ENCODE measurements at regions not wholly inside any gene's neighbourhood (a gene's known extent, or its start where the extent isn't known, plus 50 kb on each side); places are given as distances from the start of the nearest gene placed in this dataset.

DNA sequence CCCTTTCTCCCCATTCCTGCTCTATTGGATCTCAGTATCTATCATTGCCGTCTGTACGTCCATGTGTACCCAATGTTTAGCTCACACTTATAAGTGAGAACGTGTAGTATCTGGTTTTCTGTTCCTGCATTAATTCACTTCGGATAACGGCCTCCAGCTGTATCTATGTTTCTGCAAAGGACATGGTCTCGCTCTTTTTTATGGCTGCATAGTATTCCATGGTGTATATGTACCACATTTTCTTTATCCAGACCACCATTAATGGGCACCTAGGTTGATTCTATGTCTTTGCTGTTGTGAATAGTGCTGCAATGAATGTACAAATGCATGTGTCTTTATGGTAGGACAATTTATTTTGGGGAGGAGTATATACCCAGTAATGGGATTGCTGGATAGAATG, 94.4 kb upstream of the MPP7 start:
- no peak overlapping the region for H3K4me2 ChIP-seq (ENCODE audit: insufficient read depth, low read length)
- TF ChIP-seq ZNF146 (CRISPR knock-in tag; IDR thresholded peaks at IDR 0.05; ENCODE audit: unreplicated experiment) (peak; percentile 74), ZC3H8 (IDR thresholded peaks at IDR 0.05) (no peak)
- H3K4me1 ChIP-seq (replicated peaks in 1 of 2; ENCODE audit: control insufficient read depth in 2 of 2, insufficient read depth in 2 of 2, low read length in 2 of 2): no peaks in the 10 kb centered on the region
- no peak overlapping the region for H3K9ac ChIP-seq (ENCODE audit: insufficient read depth in 1 of 2, low read depth in 2 of 2, low read length in 2 of 2)
- intact Hi-C loops (cut with micrococcal nuclease): no loop called here
- peaks cover 5 to 17% of the 10 kb centered on the region in 2 experiments; a peak in 4 of 5 replicates for H3K27me3 ChIP-seq (ENCODE audit: control insufficient read depth in 2 of 2, insufficient read depth in 2 of 2, low read length in 2 of 2)
- H2AFZ ChIP-seq (ENCODE audit: low read depth, low read length): no peak overlapping the region
- no TSS peak for BruUV-seq (replicated peaks)
- ChIA-PET CTCF (ENCODE audit: low intra/inter-chr PET ratio) (no interaction called here), POLR2A (no interaction called here)
- WGBS (ENCODE audit: insufficient coverage, low coverage, missing lambda C conversion rate): 1% methylated on average over 6 of the region's 6 CpGs
- H4K20me1 ChIP-seq (replicated peaks; ENCODE audit: control insufficient read depth, insufficient read depth, low read length): no peaks in the 10 kb centered on the region; the same call in 1 of the 2 replicates
- no peaks in the 10 kb centered on the region for H3K36me3 ChIP-seq (ENCODE audit: control insufficient read depth, insufficient read depth, low read length)
- DNase-seq (ENCODE audit: extremely low read depth in 1 of 4, low spot score in 3 of 4): no peak
- H3K4me3 ChIP-seq: no peak overlapping the region
- no peaks in the 10 kb centered on the region for H3K79me2 ChIP-seq (ENCODE audit: control insufficient read depth, insufficient read depth, low read length)
- no peaks in the 10 kb centered on the region for H3K9me3 ChIP-seq (replicated peaks; ENCODE audit: control insufficient read depth, insufficient read depth, low read depth, low read length)
- in situ Hi-C loops (cut with MboI): loop anchor here (25.0 kb wide), 1 partner anchor 660 kb away; the partner anchor contains the start of gene MKX
- no peak for ATAC-seq
- no peaks in the 10 kb centered on the region for H3K9me1 ChIP-seq (ENCODE audit: control insufficient read depth, insufficient read depth, low read length)
- H3K27ac ChIP-seq (ENCODE audit: extremely low read depth, low read depth, low read length): no peak overlapping the region
- FAIRE-seq: no peak

DNA sequence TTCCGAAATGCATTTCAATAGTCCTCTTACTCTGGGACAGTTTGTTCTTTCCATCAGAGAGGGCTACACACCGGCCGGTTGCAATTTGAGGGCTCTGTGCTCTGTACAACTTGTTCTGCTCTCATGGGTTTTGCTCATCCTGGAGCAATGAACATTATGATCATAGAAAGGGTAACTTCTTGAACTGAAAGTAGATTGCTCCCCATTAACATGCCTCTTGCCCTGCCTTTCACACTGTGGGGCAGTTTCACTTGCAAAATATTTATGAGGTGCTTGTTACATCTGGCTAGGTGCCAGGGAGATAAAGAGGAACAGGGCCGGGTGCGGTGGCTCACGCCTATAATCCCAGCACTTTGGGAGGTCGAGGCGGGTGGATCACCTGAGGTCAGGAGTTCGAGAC, 97.3 kb upstream of the MPP7 start:
- Histone ChIP-seq H3K36me3 (ENCODE audit: control insufficient read depth, insufficient read depth, low read length) (no peaks in the 10 kb centered on the region), H3K4me2 (ENCODE audit: insufficient read depth, low read length) (no peak overlapping the region), H3K27ac (ENCODE audit: extremely low read depth, low read depth, low read length) (no peak overlapping the region), H2AFZ (ENCODE audit: low read depth, low read length) (no peak overlapping the region), H3K79me2 (ENCODE audit: control insufficient read depth, insufficient read depth, low read length) (no peaks in the 10 kb centered on the region), H3K4me3 (no peak overlapping the region), H3K9me1 (ENCODE audit: control insufficient read depth, insufficient read depth, low read length) (no peaks in the 10 kb centered on the region), H4K20me1 (replicated peaks; ENCODE audit: control insufficient read depth, insufficient read depth, low read length) (no peaks in the 10 kb centered on the region; the same call in 1 of the 2 replicates), H3K4me1 (replicated peaks in 1 of 2; ENCODE audit: control insufficient read depth in 2 of 2, insufficient read depth in 2 of 2, low read length in 2 of 2) (no peaks in the 10 kb centered on the region; a peak in 1 of 5 replicates), H3K9ac (ENCODE audit: insufficient read depth in 1 of 2, low read depth in 2 of 2, low read length in 2 of 2) (no peak overlapping the region), H3K9me3 (replicated peaks; ENCODE audit: control insufficient read depth, insufficient read depth, low read depth, low read length) (no peaks in the 10 kb centered on the region), H3K27me3 (ENCODE audit: control insufficient read depth in 2 of 2, insufficient read depth in 2 of 2, low read length in 2 of 2) (peaks cover 5 to 22% of the 10 kb centered on the region in 2 experiments; a peak in 4 of 5 replicates)
- CTCF ChIA-PET (ENCODE audit: low intra/inter-chr PET ratio): no interaction called here
- in situ Hi-C loops (cut with MboI): no loop called here
- intact Hi-C loops (cut with micrococcal nuclease): no loop called here
- DNase-seq (ENCODE audit: extremely low read depth in 1 of 4, low spot score in 3 of 4): no peak
- BruUV-seq (replicated peaks): no TSS peak
- no peak for FAIRE-seq
- POLR2A ChIA-PET: no interaction called here
- 2% methylated on average over 8 of the region's 9 CpGs for WGBS (ENCODE audit: insufficient coverage, low coverage, missing lambda C conversion rate)
- ATAC-seq: no peak
- TF ChIP-seq NFIC (IDR thresholded peaks at IDR 0.05) (peak; percentile 78), SRSF1 (IDR thresholded peaks at IDR 0.05; ENCODE audit: low read depth, low read length) (no peak)
